Spleen (tissue), 7 donors: ENCODE measurements at regions not wholly inside any gene's neighbourhood (a gene's known extent, or its start where the extent isn't known, plus 50 kb on each side); places are given as distances from the start of the nearest gene placed in this dataset.

Experiments
- POLR2A ChIP-seq, 3 donors: fragments of 450-650 bp; IDR thresholded peaks; one replicate each; pipeline ENCODE4 v1.5.1; 2017; ENCODE audit warnings: antibody characterized with exemption in 3 of 3, mild to moderate bottlenecking in 1 of 3
- POLR2AphosphoS5 ChIP-seq, 3 donors: sonication (generic); formaldehyde crosslinking; IDR thresholded peaks; one replicate each; pipeline ENCODE4 v1.5.1; 2017; ENCODE audit warnings: antibody characterized with exemption in 3 of 3
- TF ChIP-seq, protein P1 (sequence below), 11 experiments: fragments of 200-600 bp in 7 of 11; fragments of 450-650 bp in 4 of 11; sonication (generic) in 4 of 11; IDR thresholded peaks in 8 of 11; conservative IDR thresholded peaks in 3 of 11; 1 replicate in 7 of 11; 2 replicates in 4 of 11; pipeline versions ENCODE4 v1.4.0 to v1.8.0; 2016 to 2021; ENCODE audit warnings: antibody characterized with exemption in 11 of 11, inconsistent platforms in 4 of 11, mild to moderate bottlenecking in 1 of 11
- donor health status: DM: no; HTN: no; CAD: no; lungs with moderate emphysema.
- donor health status: DM: no; HTN: no; CAD: no.
- donor health status: DM: no; HTN: no; CAD: no.

DNA sequence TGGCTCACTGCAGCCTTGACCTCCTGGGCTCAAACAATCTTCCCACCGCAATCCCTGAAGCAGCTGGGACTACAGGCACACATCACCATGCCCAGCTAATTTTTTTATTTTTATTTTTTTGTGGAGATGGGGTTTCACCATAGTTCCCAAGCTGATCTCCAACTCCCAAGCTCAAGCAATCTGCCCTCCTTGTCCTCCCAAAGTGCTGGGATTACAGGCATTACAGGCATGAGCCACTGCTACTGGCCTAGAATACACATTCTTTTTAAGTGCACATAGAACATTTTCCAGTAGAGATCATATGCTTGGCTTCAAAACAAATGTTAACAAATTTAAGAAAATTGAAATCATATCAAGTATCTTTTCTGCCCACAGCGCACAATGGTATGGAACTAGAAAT lies 176.8 kb upstream of the MARCKS start:
- TF ChIP-seq, protein P1, sequence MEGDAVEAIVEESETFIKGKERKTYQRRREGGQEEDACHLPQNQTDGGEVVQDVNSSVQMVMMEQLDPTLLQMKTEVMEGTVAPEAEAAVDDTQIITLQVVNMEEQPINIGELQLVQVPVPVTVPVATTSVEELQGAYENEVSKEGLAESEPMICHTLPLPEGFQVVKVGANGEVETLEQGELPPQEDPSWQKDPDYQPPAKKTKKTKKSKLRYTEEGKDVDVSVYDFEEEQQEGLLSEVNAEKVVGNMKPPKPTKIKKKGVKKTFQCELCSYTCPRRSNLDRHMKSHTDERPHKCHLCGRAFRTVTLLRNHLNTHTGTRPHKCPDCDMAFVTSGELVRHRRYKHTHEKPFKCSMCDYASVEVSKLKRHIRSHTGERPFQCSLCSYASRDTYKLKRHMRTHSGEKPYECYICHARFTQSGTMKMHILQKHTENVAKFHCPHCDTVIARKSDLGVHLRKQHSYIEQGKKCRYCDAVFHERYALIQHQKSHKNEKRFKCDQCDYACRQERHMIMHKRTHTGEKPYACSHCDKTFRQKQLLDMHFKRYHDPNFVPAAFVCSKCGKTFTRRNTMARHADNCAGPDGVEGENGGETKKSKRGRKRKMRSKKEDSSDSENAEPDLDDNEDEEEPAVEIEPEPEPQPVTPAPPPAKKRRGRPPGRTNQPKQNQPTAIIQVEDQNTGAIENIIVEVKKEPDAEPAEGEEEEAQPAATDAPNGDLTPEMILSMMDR (IDR thresholded peaks at IDR 0.05 in 8 of 11, conservative IDR thresholded peaks at IDR 0.05 in 3 of 11), result no peak
- TF ChIP-seq POLR2AphosphoS5 (IDR thresholded peaks at IDR 0.05), result no peak
- TF ChIP-seq POLR2A (IDR thresholded peaks at IDR 0.05), result no peak
